Naive thymus-derived CD4-positive, alpha-beta T cell (primary cell): ENCODE measurements at regions not wholly inside any gene's neighbourhood (a gene's known extent, or its start where the extent isn't known, plus 50 kb on each side); places are given as distances from the start of the nearest gene placed in this dataset.

Source experiments
- ATAC-seq: fragments of 150-1000 bp; cut with Tn5 transposase; 2 replicates; pipeline ENCODE4 v1.10.0; 2021; ENCODE audit warnings: mild to moderate bottlenecking, moderate library complexity
- CTCF ChIA-PET: fragments of 350-600 bp; sonication (Branson Sonifier 250); formaldehyde crosslinking; loops from one replicate; lab custom pipeline; 2021; ENCODE audit warnings: antibody characterized with exemption; lab: Charles Lee
- POLR2A ChIA-PET: fragments of 350-600 bp; sonication (Branson Sonifier 250); formaldehyde crosslinking; loops from one replicate; lab custom pipeline; 2021; ENCODE audit warnings: antibody characterized with exemption, inconsistent platforms; lab: Charles Lee
- DNase-seq, 9 donors: peaks; one replicate each; pipeline versions ENCODE4 v3.0.0 to v3.0.0-alpha.2; 2020 to 2022; ENCODE audit warnings: mixed read lengths in 1 of 9
- H3K27ac ChIP-seq: one replicate; pipeline ENCODE4 v1.7.0; 2013; ENCODE audit warnings: mild to moderate bottlenecking, low read depth, low read length, moderate library complexity
- H3K27me3 ChIP-seq, 2 donors: one replicate each; pipeline ENCODE4 v1.7.0; 2013; ENCODE audit warnings: low read length in 2 of 2, mild to moderate bottlenecking in 2 of 2, moderate library complexity in 2 of 2; ENCODE audit not compliant: control insufficient read depth in 2 of 2, insufficient read depth in 2 of 2
- H3K36me3 ChIP-seq, 3 experiments: 1 replicate in 2 of 3; 2 replicates in 1 of 3; pipeline ENCODE4 v1.7.0; 2013; ENCODE audit warnings: low read length in 3 of 3, mild to moderate bottlenecking in 3 of 3, moderate library complexity in 1 of 3; ENCODE audit not compliant: insufficient read depth in 3 of 3, control insufficient read depth in 2 of 3
- H3K4me1 ChIP-seq, 2 donors: one replicate each; pipeline ENCODE4 v1.7.0; 2013; ENCODE audit warnings: low read length in 2 of 2, mild to moderate bottlenecking in 2 of 2, moderate library complexity in 1 of 2; ENCODE audit not compliant: control insufficient read depth in 2 of 2, insufficient read depth in 2 of 2
- H3K4me3 ChIP-seq: 2 replicates; pipeline ENCODE4 v1.7.0; 2013; ENCODE audit warnings: mild to moderate bottlenecking, low read length
- H3K9me3 ChIP-seq, 3 experiments: 1 replicate in 2 of 3; 2 replicates in 1 of 3; pipeline ENCODE4 v1.7.0; 2013; ENCODE audit warnings: low read length in 3 of 3; ENCODE audit not compliant: control insufficient read depth in 2 of 3
- H3K27ac Mint-ChIP-seq, 9 donors: one replicate each; pipeline ENCODE4 v1.8.0; 2020 to 2022; ENCODE audit warnings: mixed read lengths in 9 of 9, mild to moderate bottlenecking in 8 of 9, moderate library complexity in 5 of 9, inconsistent platforms in 2 of 9
- H3K27me3 Mint-ChIP-seq, 5 donors: one replicate each; pipeline ENCODE4 v1.8.0; 2021 to 2022; ENCODE audit warnings: mixed read lengths in 5 of 5, mild to moderate bottlenecking in 1 of 5
- H3K36me3 Mint-ChIP-seq, 5 donors: one replicate each; pipeline ENCODE4 v1.8.0; 2020 to 2022; ENCODE audit warnings: mixed read lengths in 5 of 5, mild to moderate bottlenecking in 3 of 5, inconsistent platforms in 1 of 5
- H3K4me1 Mint-ChIP-seq, 7 donors: one replicate each; pipeline ENCODE4 v1.8.0; 2020 to 2022; ENCODE audit warnings: mixed read lengths in 7 of 7, mild to moderate bottlenecking in 3 of 7, inconsistent platforms in 1 of 7
- H3K4me3 Mint-ChIP-seq, 10 donors: one replicate each; pipeline ENCODE4 v1.8.0; 2020 to 2022; ENCODE audit warnings: mild to moderate bottlenecking in 10 of 10, mixed read lengths in 10 of 10, moderate library complexity in 6 of 10, inconsistent platforms in 2 of 10
- H3K9me3 Mint-ChIP-seq, 11 donors: one replicate each; pipeline ENCODE4 v1.8.0; 2020 to 2022; ENCODE audit warnings: mixed read lengths in 11 of 11, mild to moderate bottlenecking in 4 of 11, inconsistent platforms in 1 of 11, moderate library complexity in 1 of 11
- intact Hi-C, 2 donors: fragments of 100-400 bp; cut with micrococcal nuclease; formaldehyde crosslinking; loops; one replicate each; pipeline ENCODE4 v1.15.1; 2023

DNA sequence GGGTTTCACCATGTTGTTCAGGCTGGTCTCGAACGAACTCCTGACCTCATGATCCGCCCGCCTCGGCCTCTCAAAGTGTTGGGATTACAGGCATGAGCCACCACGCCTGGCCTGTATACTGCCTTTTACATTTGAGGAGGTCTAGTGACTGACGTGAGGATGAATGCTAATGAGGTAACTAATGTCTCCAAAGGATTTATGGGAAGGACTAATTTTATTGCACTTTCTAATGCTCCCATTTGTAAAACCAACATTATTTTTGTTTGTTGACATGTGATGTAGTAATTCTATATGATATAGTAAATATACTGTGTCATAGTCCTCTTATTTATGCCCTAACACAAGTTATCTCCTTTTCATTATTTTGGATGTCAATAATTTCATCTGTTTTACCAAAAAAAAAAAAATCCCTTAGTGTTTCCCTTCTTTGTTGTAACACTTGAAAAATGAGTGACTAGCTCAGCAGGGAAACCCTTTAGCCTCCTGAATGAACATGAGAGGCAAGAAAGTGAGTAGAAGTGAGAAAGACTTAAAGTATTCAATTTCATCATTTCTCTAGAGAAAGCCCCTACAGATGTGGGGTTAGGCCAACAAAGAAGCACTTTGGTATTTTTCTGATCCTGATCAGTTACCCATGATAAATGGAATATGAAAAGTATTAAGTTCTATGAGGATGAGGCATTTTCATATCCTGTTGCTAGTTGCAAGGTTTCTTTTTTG lies 596.9 kb upstream of the PCDH15 start:
- POLR2A ChIA-PET, result no interaction called here

DNA sequence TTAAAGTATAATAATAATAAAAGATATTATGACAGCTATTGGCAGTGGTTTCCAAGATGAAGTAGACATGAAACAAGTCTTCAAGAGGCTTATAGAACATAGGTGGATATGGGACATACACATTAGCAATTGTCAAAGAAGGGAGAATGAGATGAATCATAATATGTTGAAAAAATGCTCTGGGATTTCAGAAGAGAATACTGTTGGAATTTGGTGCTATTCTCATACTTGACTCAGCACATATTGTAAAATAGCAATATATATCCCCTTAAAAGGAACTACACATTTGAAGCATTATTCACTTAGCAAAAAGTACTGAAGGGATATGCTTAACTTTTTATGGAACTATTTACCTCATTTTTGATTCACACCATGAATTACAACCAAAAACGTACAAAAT lies 577.2 kb upstream of the PCDH15 start:
- ChIA-PET POLR2A (no interaction called here), CTCF (no interaction called here)
- no peak overlapping the region for H3K4me3 ChIP-seq
- ATAC-seq, result no peak
- H3K4me1 ChIP-seq, result no peaks in the 10 kb centered on the region
- intact Hi-C loops, result no loop called here
- H3K36me3 ChIP-seq, result no peaks in the 10 kb centered on the region
- no peaks in the 10 kb centered on the region for H3K36me3 Mint-ChIP-seq
- no peak for DNase-seq
- no peaks in the 10 kb centered on the region for H3K4me1 Mint-ChIP-seq
- H3K27me3 Mint-ChIP-seq, result no peaks in the 10 kb centered on the region
- H3K4me3 Mint-ChIP-seq, result no peak overlapping the region
- H3K9me3 Mint-ChIP-seq, result peaks cover 0 to 11% (median 6%) of the 10 kb centered on the region in 11 donors
- no peak overlapping the region for H3K27ac ChIP-seq
- no peak overlapping the region for H3K27ac Mint-ChIP-seq
- H3K27me3 ChIP-seq, result no peaks in the 10 kb centered on the region
- H3K9me3 ChIP-seq, result no peaks in the 10 kb centered on the region

More for the DNA sequence above, 596.9 kb upstream of the PCDH15 start:
- H3K4me1 Mint-ChIP-seq, result no peaks in the 10 kb centered on the region
- H3K27ac ChIP-seq, result no peak overlapping the region
- H3K4me1 ChIP-seq, result no peaks in the 10 kb centered on the region
- no peak overlapping the region for H3K27ac Mint-ChIP-seq
- CTCF ChIA-PET, result no interaction called here
- H3K36me3 ChIP-seq, result no peaks in the 10 kb centered on the region
- peaks cover 0 to 14% (median 0%) of the 10 kb centered on the region in 11 donors for H3K9me3 Mint-ChIP-seq
- ATAC-seq, result no peak
- no peak overlapping the region for H3K4me3 Mint-ChIP-seq
- no peaks in the 10 kb centered on the region for H3K36me3 Mint-ChIP-seq
- intact Hi-C loops, result no loop called here
- no peaks in the 10 kb centered on the region for H3K27me3 ChIP-seq
- no peak overlapping the region for H3K4me3 ChIP-seq
- H3K27me3 Mint-ChIP-seq, result no peaks in the 10 kb centered on the region
- H3K9me3 ChIP-seq, result no peaks in the 10 kb centered on the region
- DNase-seq, result no peak

DNA sequence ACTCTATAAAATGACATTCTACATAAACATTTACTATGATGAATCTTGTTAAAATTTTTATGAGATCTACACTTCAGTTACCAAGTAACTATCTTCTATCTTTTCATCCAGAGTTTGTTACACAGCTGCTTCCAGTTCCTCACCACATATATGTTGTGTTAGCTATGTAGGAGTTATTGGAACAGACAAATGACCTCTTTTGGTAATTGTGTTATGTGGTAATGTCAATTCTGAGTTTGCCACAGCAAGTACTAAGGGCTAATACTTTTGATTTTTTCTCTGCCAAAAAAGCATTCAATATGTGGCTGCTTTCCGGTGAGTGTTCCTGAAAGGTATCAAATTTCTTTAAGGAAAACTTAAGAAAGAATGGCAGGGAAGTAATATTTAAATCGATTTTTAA lies 573.9 kb upstream of the PCDH15 start:
- CTCF ChIA-PET, result no interaction called here
- Mint-ChIP-seq H3K4me3 (no peak overlapping the region), H3K9me3 (peaks cover 0 to 10% (median 2%) of the 10 kb centered on the region in 11 donors), H3K36me3 (peaks cover 0 to 3% (median 0%) of the 10 kb centered on the region in 5 donors), H3K27me3 (no peaks in the 10 kb centered on the region), H3K27ac (no peak overlapping the region), H3K4me1 (no peaks in the 10 kb centered on the region)
- Histone ChIP-seq H3K27ac (no peak overlapping the region), H3K9me3 (no peaks in the 10 kb centered on the region), H3K4me3 (no peak overlapping the region), H3K27me3 (no peaks in the 10 kb centered on the region), H3K36me3 (no peaks in the 10 kb centered on the region), H3K4me1 (no peaks in the 10 kb centered on the region)
- intact Hi-C loops, result no loop called here
- no peak for ATAC-seq
- POLR2A ChIA-PET, result no interaction called here
- DNase-seq, result no peak

DNA sequence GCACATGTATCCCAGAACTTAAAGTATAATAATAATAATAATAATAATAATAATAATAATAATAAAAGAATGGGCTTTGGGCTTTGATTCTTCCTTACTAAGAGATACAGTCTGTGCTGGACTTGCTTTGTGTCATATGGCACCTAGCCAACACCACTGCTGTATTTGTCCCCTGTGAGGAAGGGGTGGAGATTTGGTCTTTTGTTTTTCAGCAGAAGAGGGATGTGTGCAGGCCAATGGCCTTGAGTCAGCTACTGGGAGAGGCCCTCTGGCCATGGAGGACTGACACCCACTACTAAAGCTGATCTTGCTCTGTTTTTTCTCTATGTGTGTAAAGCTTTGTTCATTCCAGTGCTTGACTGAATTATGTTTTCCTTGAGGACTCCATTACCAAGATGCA lies 573.0 kb upstream of the PCDH15 start:
- H3K4me1 Mint-ChIP-seq, result no peaks in the 10 kb centered on the region
- no peaks in the 10 kb centered on the region for H3K27me3 Mint-ChIP-seq
- Histone ChIP-seq H3K27me3 (no peaks in the 10 kb centered on the region), H3K36me3 (no peaks in the 10 kb centered on the region), H3K27ac (no peak overlapping the region), H3K4me3 (no peak overlapping the region), H3K9me3 (no peaks in the 10 kb centered on the region), H3K4me1 (no peaks in the 10 kb centered on the region)
- no peak for DNase-seq
- peaks cover 0 to 9% (median 2%) of the 10 kb centered on the region in 11 donors for H3K9me3 Mint-ChIP-seq
- CTCF ChIA-PET, result no interaction called here
- intact Hi-C loops, result no loop called here
- no peak overlapping the region for H3K27ac Mint-ChIP-seq
- POLR2A ChIA-PET, result no interaction called here
- ATAC-seq, result no peak
- H3K36me3 Mint-ChIP-seq, result peaks cover 0 to 3% (median 0%) of the 10 kb centered on the region in 5 donors
- H3K4me3 Mint-ChIP-seq, result no peak overlapping the region

DNA sequence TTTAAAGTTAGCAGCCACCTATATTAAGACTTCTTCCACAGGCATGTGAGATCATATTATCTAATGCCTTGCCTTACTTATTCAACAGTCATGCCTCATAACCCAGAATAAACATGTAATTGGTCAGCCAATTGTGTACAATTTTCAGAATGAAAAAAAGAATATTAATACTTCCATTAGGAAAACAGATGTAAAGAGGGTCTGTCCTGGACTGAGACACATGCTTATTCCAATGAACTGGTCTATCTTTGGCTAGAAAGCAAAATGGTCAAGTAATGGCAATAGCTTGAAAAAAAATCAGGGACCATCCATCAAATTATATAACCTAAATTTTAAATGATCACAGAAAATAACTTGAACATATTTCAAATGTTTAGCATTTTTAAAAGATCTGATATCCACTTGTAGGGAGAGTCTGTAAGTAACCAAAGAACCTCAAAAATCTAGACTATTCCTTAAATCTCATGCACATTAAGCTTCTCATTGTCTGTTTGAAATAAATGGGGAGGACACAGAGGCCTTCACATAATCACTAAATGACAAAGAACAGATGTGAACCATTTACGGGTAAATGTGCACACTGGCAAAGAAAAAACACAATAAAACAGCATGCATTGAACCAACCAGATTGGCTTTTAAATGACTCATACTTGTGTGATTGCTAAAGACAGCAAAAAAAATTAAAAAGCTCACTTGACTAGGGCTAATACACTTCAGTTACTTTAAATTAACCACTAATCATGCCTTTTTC lies 568.8 kb upstream of the PCDH15 start:
- H3K4me1 Mint-ChIP-seq, result no peaks in the 10 kb centered on the region
- no peaks in the 10 kb centered on the region for H3K36me3 ChIP-seq
- DNase-seq, result no peak
- H3K4me3 ChIP-seq, result no peak overlapping the region
- H3K4me1 ChIP-seq, result no peaks in the 10 kb centered on the region
- POLR2A ChIA-PET, result no interaction called here
- CTCF ChIA-PET, result no interaction called here
- H3K27ac ChIP-seq, result no peak overlapping the region
- H3K27ac Mint-ChIP-seq, result no peak overlapping the region
- H3K36me3 Mint-ChIP-seq, result peaks cover 0 to 3% (median 0%) of the 10 kb centered on the region in 5 donors
- no peak for ATAC-seq
- no peaks in the 10 kb centered on the region for H3K27me3 Mint-ChIP-seq
- no peaks in the 10 kb centered on the region for H3K27me3 ChIP-seq
- no peaks in the 10 kb centered on the region for H3K9me3 ChIP-seq
- H3K4me3 Mint-ChIP-seq, result no peak overlapping the region
- intact Hi-C loops, result no loop called here
- H3K9me3 Mint-ChIP-seq, result peaks cover 0 to 9% (median 3%) of the 10 kb centered on the region in 11 donors

DNA sequence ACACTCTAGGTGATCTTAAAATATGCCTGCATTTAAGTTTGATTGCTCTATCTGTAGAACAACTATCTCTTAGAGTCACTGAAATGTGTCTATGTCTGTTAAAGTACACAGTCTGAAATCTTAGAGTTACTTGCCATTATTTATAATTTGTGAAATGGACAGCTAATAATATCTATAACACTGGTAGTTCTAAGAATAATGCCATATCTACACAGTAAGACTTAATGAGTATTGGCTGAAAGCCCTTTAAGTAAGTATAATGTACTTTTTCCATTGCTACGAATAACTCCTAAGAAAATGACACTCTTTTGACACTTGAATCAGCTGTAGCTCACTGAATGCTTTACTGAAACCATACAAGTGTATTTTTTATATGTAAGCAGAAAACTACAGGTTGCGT lies 567.4 kb upstream of the PCDH15 start:
- DNase-seq (no peak), ATAC-seq (no peak)
- no peaks in the 10 kb centered on the region for H3K27me3 ChIP-seq
- H3K4me3 ChIP-seq, result no peak overlapping the region
- intact Hi-C loops, result no loop called here
- no peak overlapping the region for H3K27ac ChIP-seq
- Mint-ChIP-seq H3K4me1 (no peaks in the 10 kb centered on the region), H3K36me3 (peaks cover 0 to 3% (median 0%) of the 10 kb centered on the region in 5 donors), H3K27ac (no peak overlapping the region), H3K4me3 (no peak overlapping the region), H3K9me3 (peaks cover 0 to 11% (median 5%) of the 10 kb centered on the region in 11 donors), H3K27me3 (no peaks in the 10 kb centered on the region)
- H3K36me3 ChIP-seq, result no peaks in the 10 kb centered on the region
- no peaks in the 10 kb centered on the region for H3K9me3 ChIP-seq
- no peaks in the 10 kb centered on the region for H3K4me1 ChIP-seq
- ChIA-PET CTCF (no interaction called here), POLR2A (no interaction called here)

DNA sequence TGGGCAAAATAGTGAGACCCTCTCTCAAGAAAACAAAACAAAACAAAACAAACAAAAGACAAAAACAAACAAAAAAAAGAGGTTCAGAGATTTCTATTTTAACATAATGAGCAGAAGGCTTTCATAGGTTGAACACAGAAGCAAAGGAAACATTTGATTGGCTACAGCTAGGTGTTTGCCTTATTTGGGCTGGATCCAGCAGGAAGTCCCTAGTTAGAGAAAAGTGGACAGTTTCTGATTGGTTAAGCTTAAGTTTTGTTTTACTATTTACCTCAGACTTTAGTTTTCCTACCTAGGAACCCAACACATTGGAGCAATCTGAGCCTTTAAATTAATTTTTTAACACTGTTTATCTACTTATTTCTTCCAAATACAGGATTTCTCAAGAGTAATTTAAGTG lies 566.5 kb upstream of the PCDH15 start:
- Mint-ChIP-seq H3K9me3 (peaks cover 0 to 10% (median 4%) of the 10 kb centered on the region in 11 donors), H3K4me3 (no peak overlapping the region), H3K27ac (no peak overlapping the region), H3K27me3 (no peaks in the 10 kb centered on the region), H3K36me3 (peaks cover 0 to 3% (median 0%) of the 10 kb centered on the region in 5 donors), H3K4me1 (no peaks in the 10 kb centered on the region)
- ChIA-PET POLR2A (no interaction called here), CTCF (no interaction called here)
- no peak for DNase-seq
- intact Hi-C loops, result no loop called here
- ATAC-seq, result no peak
- Histone ChIP-seq H3K27me3 (no peaks in the 10 kb centered on the region), H3K36me3 (no peaks in the 10 kb centered on the region), H3K4me3 (no peak overlapping the region), H3K27ac (no peak overlapping the region), H3K9me3 (no peaks in the 10 kb centered on the region), H3K4me1 (no peaks in the 10 kb centered on the region)
